GOT3 (cell line): ENCODE measurements at regions not wholly inside any gene's neighbourhood (a gene's known extent, or its start where the extent isn't known, plus 50 kb on each side); places are given as distances from the start of the nearest gene placed in this dataset.

Experiments
- DNase-seq: peaks from one replicate; lab custom pipeline; 2025; ENCODE audit warnings: mixed read lengths; lab: John Stamatoyannopoulos, UW

- DNase-seq = no peak
These were observed 407.3 kb downstream of the MATN1 start for GRCh38 chr1:30316056-30316455.

DNA sequence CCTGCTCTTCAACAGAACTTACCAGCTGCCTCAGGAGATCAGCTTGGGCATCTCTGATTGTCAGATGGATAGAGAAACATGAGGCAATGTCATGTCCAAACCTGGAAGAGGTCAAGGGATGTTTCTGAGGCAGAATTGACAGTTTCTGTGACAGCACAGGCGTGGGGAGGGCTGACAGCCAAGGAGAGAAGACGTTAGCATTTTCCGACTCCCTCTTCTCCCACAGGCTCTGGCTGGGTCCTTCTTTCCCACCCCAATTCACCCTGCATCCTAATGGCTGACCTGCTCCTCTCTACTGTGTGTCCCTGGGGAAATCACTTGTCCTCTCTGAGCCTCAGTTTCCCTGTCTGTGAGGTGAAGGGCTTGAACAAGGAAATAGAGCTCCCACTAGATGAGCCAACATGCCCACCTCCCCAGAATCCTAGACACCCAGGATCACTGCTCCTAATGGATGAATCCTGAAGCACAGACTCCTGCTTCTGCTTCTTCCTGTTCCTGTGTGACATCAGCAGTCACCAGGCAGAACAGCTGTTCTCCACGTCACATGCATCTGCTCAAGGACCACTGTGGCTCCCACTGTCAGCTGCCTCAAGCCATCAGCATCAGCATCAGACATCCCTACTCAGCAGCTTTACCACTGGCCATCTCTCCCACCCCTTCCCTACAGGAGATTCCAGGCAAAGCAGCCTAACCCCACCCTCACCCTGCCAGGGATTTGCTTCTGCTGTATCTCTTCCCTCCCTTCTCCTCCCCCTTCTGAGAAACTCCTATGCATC lies 408.0 kb downstream of the MATN1 start:
- no peak for DNase-seq

GRCh38 chr1:30314591-30314990 lies 408.8 kb downstream of the MATN1 start:
- DNase-seq = no peak

GRCh38 chr1:30313584-30313983 lies 409.8 kb downstream of the MATN1 start:
- no peak for DNase-seq

DNA sequence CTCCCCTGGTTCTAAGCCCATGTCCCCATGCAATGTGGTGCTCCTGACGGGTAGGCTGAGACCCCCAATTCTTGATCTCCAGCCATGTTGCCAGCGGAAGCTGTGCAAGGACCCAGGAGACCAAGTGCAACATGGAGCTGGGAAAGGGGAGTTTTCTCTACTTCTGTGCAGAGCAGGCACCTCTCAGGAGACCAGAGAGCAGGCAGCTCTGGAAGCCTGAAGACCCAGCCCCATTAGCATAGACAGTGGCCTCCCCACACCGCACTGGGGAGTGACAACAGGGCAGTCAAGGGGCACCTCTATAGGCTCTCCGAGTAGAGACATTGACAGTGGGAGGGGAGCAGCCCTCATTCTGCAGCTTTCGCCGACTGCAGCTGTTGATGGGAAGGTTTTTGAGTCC lies 410.2 kb downstream of the MATN1 start:
- no peak for DNase-seq

DNA sequence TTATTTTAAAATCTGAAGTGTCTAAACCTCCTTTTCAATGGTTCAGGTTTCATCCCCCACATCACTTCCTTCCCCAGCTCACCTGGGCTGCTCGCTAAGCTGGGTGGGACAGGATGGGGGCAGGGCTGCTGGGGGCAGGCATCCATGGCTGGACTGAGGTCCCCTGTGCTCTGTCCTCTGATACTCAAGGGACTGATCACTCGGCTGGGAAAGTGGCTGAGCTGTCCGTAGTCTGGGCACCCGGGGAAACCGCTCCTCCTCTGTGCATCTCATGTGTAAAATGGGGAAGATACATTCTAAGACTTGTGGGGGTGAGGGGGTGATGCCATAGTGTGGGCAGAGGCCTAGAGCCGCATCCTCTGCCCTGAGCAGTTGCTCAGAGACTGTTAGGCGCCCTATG lies 411.2 kb downstream of the MATN1 start:
- no peak for DNase-seq

DNA sequence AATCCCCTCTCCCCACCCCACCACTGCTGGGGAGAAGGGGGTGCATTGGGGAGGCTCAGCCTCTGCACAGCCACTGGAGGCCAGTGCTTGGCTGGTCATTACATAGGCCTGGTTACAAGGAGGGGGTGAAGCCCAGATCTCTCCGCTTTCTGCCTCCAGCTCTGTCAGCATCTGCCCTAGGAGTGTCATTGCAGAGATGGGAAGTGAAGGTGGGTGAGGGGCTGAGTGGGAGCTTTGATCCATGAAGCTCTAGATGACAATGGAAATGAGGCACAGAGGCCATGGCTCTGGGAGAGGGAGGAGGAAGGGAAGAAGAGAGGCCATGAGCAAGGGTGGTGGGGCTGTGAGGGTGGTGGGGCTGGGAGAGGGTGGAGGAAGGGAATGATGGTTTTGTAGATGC lies 411.6 kb downstream of the MATN1 start:
- no peak for DNase-seq

GRCh38 chr1:30310966-30311742 lies 412.2 kb downstream of the MATN1 start:
- DNase-seq = no peak

- DNase-seq = no peak
These were observed 416.2 kb downstream of the MATN1 start for GRCh38 chr1:30307182-30307581.

DNA sequence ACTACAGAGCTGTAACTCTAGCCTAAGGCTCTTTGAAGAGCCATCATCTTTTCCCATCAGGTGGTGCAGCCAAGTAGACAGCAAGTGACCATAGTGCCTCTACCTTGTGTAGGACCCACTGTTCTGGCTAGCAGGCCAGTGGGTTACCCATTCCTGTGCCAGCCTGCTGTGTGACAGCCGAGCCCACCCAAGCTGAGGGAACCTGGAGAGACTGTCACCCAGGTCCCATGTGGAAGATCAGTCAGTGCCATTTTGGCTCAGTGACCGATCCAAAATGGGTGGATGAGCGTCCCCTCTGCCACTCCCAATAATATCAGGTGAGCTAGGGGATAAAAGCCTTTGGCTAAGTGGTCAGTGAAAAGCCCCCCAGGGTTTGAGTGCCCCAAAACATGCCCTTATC lies 417.9 kb downstream of the MATN1 start:
- no peak for DNase-seq

DNA sequence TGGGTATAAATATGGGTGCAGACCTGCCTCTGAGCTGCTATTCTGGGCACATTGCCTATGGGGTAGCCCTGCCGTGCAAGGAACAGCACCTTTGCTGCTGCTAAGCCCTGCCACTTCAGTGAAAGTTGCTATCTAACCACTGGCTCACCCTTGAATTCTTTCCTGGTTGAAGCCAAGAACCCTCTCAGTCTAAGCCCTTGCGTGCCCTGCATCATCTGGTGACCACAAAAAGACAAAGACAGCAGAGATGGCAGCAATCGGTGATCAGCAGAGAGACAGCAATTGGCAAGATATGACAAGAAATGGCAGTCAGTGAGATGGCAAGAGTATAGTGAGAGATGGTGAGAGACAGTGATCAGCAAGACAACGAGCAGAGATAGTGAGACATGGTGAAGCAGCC lies 418.3 kb downstream of the MATN1 start:
- DNase-seq = no peak

DNA sequence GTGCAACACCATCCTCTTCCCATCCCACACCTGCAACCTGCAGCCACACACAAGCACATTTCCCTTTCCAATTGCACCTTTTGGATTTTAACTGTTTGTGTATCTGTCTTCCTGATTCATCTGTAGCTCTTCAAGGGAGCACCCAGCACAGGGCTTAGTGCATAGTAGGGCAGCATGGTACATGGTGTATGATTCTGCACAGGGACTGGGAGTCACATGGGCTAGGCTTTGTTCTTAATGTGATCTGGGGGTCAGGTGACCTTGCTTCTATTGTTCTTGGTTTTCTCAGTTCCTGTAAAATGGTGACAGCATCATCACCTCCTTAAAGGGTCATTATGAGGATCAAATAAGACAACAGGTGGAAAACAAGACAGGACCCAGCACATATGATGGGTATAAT lies 419.3 kb downstream of the MATN1 start:
- no peak for DNase-seq

DNA sequence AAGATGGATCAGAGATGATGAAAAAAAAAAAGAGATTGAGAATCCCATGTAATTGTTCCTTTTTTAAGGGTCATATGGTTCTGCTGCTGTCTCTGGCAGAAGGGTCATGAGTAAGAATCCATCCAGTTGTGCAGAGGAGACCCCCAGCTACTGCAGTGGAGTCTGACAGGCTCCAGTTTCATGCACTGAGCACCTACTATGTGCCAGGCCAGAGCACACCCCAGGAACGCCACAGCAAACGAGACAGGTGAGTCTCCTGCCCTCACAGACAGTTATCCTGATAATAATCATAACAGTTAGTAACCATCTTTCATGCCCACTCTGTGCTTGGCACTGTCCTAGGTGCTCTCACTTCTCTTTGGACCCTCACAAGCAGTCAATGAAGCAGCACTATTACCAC lies 420.0 kb downstream of the MATN1 start:
- DNase-seq = no peak

- DNase-seq = no peak
These were observed 420.5 kb downstream of the MATN1 start for GRCh38 chr1:30302858-30303257.

- DNase-seq = no peak
These were observed 422.7 kb downstream of the MATN1 start for GRCh38 chr1:30300669-30301068.

DNA sequence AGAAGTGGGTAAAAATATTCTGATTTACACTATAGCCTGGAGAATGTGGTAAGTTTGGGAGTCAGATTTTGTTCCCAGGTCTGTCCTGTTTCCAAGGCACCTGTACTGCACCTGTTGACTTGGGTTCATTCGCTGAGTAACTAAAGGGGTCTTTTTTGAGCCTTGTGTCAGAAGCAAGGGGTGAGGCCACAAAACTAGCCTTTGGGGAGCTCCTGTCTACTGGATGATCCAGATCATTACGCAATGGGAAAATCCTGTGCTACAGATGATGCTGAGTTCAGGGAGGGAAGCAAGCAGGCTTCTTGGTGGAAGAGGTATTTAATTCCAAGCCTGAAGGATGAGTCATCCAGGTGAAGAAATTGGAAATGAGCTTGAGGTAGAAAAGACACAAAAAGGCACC lies 424.0 kb downstream of the MATN1 start:
- DNase-seq = no peak

- no peak for DNase-seq
These were observed 427.7 kb downstream of the MATN1 start for GRCh38 chr1:30295674-30296073.

GRCh38 chr1:30295266-30295665 lies 428.1 kb downstream of the MATN1 start:
- no peak for DNase-seq

DNA sequence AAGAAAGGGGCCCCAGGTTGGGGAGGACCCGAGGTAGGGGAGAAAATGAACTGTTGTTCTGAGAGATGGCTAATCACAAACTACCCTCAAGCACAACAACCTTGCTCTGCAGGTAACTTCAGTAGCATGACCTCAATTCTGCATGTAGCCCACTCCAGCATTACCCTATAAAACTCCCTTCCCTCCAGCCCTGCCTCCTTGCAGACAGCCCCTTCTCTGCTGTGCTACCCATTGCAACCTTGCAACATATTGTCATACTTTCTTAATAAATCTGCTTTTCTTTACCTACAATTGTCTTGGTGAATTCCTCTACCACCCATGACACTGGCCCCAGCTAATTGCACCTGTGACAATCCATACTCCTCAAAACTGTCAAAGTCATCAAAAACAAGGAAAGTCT lies 428.9 kb downstream of the MATN1 start:
- DNase-seq = no peak

DNA sequence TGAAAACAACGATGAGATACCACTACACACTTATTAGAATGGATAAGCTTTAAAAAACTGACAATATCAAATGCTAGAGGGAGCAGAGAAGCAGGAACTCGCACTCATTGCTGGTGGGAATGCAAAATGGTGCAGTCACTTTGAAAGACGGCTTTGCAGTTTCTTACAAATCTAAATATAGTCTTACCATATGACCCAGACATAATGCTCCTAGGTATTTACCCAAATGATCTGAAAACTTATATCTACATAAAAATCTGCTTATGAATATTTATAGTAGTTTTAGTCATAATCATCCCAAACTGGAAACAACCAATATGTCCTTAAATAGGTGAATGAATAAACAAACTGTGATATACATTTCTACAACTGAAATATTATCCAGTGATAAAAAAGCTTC lies 430.9 kb downstream of the MATN1 start:
- DNase-seq = no peak

DNA sequence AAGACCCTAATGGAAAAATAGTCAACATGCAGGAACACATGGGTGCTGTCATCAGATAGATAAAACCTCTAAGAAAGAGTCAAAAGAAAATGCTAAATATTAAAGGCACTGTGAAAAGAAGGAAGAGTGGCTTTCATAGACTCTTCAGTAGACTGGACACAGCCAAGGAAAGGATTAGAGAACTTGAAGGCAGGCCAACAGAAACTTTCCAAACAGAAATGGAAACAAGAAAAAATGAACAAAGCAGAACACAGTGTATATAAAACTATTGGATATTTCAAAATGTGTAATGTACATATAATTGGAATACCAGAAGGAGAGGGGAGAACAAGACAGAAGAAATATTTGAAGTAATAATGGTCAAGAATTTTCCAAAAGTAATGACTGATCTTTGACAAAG lies 431.9 kb downstream of the MATN1 start:
- no peak for DNase-seq

DNA sequence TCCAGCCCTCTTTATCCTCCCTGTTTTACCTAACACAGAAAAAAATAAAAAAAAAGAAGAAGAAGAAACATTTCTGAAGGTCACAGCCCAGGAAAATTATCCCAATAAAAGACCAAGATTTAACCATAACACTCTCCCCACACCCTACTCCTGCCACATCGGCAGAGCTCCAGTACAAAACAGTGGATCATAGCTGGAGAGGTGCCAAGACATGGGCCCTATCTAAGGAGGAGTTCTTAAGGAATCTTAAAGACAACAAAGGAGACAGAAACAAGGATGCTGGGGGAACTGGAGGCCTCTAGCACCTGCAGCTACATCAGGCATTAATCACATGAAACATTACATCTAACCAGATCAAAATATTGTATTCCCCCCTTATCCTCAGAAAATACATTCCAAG lies 432.8 kb downstream of the MATN1 start:
- no peak for DNase-seq

DNA sequence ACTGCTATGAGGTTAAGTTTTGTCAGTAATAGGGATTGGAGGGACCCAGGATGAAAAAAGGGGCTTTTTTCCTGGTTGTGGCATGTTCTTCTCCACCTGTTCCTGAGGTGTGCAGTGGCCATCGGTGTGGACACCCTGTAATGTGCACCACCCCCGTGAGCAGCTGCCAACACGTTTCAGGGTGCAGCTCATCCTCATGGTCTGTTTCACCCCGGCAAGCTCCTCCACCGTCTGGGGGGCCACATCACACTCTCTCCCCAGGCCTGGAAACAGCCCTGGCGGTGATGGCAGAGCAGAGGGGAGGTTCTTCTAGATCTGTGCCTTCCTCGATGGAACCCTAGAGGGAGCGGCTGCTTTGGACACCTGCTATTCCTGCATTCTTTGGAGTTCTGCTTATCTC lies 435.4 kb downstream of the MATN1 start:
- no peak for DNase-seq
